A673 (cell line): ENCODE measurements at regions not wholly inside any gene's neighbourhood (a gene's known extent, or its start where the extent isn't known, plus 50 kb on each side); places are given as distances from the start of the nearest gene placed in this dataset.

ENCODE experiments used
- BruUV-seq: library from RNA; stranded (reverse); fragments of 400-500 nt; replicated peaks from 2 replicates; lab custom pipeline; 2021; lab: Mats Ljungman, UMichigan
- CTCF ChIA-PET: fragments of 300-600 bp; sonication (Branson Sonifier 250); formaldehyde crosslinking; loops from one replicate; lab custom pipeline; 2022; ENCODE audit warnings: antibody characterized with exemption; lab: Charles Lee
- POLR2A ChIA-PET: fragments of 300-600 bp; sonication (Branson Sonifier 250); formaldehyde crosslinking; loops from one replicate; lab custom pipeline; 2022; ENCODE audit warnings: antibody characterized with exemption; ENCODE audit not compliant: low non-redundant PET; lab: Charles Lee
- DNase-seq: peaks from one replicate; pipeline ENCODE4 v3.0.0-alpha.2; 2015; ENCODE audit warnings: low spot score
- H3K27ac ChIP-seq: fragments of 200-600 bp; sonication (generic); 2 replicates; pipeline ENCODE4 v1.5.1; 2016; ENCODE audit warnings: mixed run types, low read depth, mild to moderate bottlenecking, mixed read lengths, antibody characterized with exemption, low read length; ENCODE audit not compliant: poor library complexity, severe bottlenecking
- H3K27me3 ChIP-seq: fragments of 200-600 bp; sonication (generic); replicated peaks from 2 replicates; pipeline ENCODE4 v1.6.1; 2017; ENCODE audit warnings: mixed run types, low read depth, mild to moderate bottlenecking, mixed read lengths, antibody characterized with exemption, low read length; ENCODE audit not compliant: insufficient read depth, poor library complexity
- H3K36me3 ChIP-seq: fragments of 200-600 bp; sonication (generic); 2 replicates; pipeline ENCODE4 v1.6.1; 2016; ENCODE audit warnings: mixed run types, mild to moderate bottlenecking, mixed read lengths, antibody characterized with exemption, low read length; ENCODE audit not compliant: insufficient read depth, poor library complexity, severe bottlenecking
- H3K4me1 ChIP-seq: fragments of 200-600 bp; sonication (generic); 2 replicates; pipeline ENCODE4 v1.6.1; 2017; ENCODE audit warnings: mixed run types, mild to moderate bottlenecking, mixed read lengths, antibody characterized with exemption, low read length; ENCODE audit not compliant: insufficient read depth, poor library complexity, severe bottlenecking
- H3K4me3 ChIP-seq: fragments of 200-600 bp; sonication (generic); 2 replicates; pipeline ENCODE4 v1.5.1; 2016; ENCODE audit warnings: low read depth, mixed run types, mild to moderate bottlenecking, mixed read lengths, low read length; ENCODE audit not compliant: poor library complexity, severe bottlenecking
- H3K9me3 ChIP-seq: fragments of 200-600 bp; sonication (generic); 2 replicates; pipeline ENCODE4 v1.6.1; 2016; ENCODE audit warnings: mixed run types, low read depth, mild to moderate bottlenecking, mixed read lengths, antibody characterized with exemption, low read length; ENCODE audit not compliant: poor library complexity, severe bottlenecking
- EZH2 ChIP-seq: fragments of 200-600 bp; sonication (generic); IDR thresholded peaks from 2 replicates; pipeline ENCODE4 v1.6.1; 2017; ENCODE audit warnings: borderline replicate concordance, low read depth, mild to moderate bottlenecking, mixed read lengths, antibody characterized with exemption, low read length; ENCODE audit not compliant: poor library complexity, severe bottlenecking
- intact Hi-C: fragments of 100-400 bp; cut with micrococcal nuclease; formaldehyde crosslinking; loops from one replicate; pipeline ENCODE4 v1.10.0; 2022; ENCODE audit not compliant: unreplicated experiment
- TF ChIP-seq, protein P1 (sequence below): fragments of 300-800, 200-600 bp; sonication (generic); conservative IDR thresholded peaks from 2 replicates; pipeline ENCODE4 v1.5.1; 2017; ENCODE audit warnings: low read depth, mild to moderate bottlenecking, antibody characterized with exemption, low read length, moderate library complexity, mixed read lengths

- H3K27ac ChIP-seq, result no peak overlapping the region
- H3K4me1 ChIP-seq, result peaks cover 10% of the 10 kb centered on the region
- H3K36me3 ChIP-seq, result no peaks in the 10 kb centered on the region
- ChIA-PET POLR2A (no interaction called here), CTCF (no interaction called here)
- intact Hi-C loops, result no loop called here
- no TSS peak for BruUV-seq
- DNase-seq, result no peak
- peaks cover 5% of the 10 kb centered on the region for H3K9me3 ChIP-seq
- no peak overlapping the region for H3K4me3 ChIP-seq
- H3K27me3 ChIP-seq, result no peaks in the 10 kb centered on the region
- no peak for TF ChIP-seq EZH2
- TF ChIP-seq, protein P1, sequence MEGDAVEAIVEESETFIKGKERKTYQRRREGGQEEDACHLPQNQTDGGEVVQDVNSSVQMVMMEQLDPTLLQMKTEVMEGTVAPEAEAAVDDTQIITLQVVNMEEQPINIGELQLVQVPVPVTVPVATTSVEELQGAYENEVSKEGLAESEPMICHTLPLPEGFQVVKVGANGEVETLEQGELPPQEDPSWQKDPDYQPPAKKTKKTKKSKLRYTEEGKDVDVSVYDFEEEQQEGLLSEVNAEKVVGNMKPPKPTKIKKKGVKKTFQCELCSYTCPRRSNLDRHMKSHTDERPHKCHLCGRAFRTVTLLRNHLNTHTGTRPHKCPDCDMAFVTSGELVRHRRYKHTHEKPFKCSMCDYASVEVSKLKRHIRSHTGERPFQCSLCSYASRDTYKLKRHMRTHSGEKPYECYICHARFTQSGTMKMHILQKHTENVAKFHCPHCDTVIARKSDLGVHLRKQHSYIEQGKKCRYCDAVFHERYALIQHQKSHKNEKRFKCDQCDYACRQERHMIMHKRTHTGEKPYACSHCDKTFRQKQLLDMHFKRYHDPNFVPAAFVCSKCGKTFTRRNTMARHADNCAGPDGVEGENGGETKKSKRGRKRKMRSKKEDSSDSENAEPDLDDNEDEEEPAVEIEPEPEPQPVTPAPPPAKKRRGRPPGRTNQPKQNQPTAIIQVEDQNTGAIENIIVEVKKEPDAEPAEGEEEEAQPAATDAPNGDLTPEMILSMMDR, result no peak
Measured at GRCh38 chr4:54904953-54905352, 220.4 kb downstream of the KDR start.

- DNase-seq, result no peak
- Histone ChIP-seq H3K36me3 (no peaks in the 10 kb centered on the region), H3K27ac (no peak overlapping the region), H3K27me3 (no peaks in the 10 kb centered on the region), H3K4me3 (no peak overlapping the region), H3K9me3 (peaks cover 5% of the 10 kb centered on the region), H3K4me1 (no peaks in the 10 kb centered on the region)
- ChIA-PET POLR2A (no interaction called here), CTCF (no interaction called here)
- no TSS peak for BruUV-seq
- intact Hi-C loops, result no loop called here
- TF ChIP-seq, protein P1, result no peak
- TF ChIP-seq EZH2, result no peak
Measured at GRCh38 chr4:54902976-54903375, 222.4 kb downstream of the KDR start.

DNA sequence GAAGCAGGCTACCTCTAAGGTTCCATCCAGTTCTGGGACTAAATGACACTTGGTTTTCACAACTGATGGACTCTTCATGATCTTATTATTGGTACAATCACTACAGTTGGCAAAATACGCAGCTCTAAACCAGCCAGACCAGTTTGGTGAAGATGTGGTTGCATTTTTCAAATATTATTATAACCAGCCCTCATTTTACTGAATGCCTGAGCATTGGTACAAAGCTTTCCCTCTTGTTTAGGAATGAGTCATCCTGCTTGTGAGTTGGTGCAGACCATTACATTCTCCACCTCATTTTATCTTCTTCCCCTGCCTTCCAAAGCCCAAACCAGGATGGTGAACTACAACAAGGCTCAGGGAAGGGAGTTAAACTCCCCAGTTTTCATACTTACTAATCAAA, 223.1 kb downstream of the KDR start:
- ChIA-PET CTCF (no interaction called here), POLR2A (no interaction called here)
- H3K9me3 ChIP-seq, result no peaks in the 10 kb centered on the region
- TF ChIP-seq, protein P1, result no peak
- no peak for TF ChIP-seq EZH2
- DNase-seq, result no peak
- no peaks in the 10 kb centered on the region for H3K4me1 ChIP-seq
- no peaks in the 10 kb centered on the region for H3K36me3 ChIP-seq
- H3K4me3 ChIP-seq, result no peak overlapping the region
- BruUV-seq, result no TSS peak
- intact Hi-C loops, result no loop called here
- no peak overlapping the region for H3K27ac ChIP-seq
- H3K27me3 ChIP-seq, result no peaks in the 10 kb centered on the region
